ENCODE measurements at regions not wholly inside any gene's neighbourhood (a gene's known extent, or its start where the extent isn't known, plus 50 kb on each side); places are given as distances from the start of the nearest gene placed in this dataset.

DNA sequence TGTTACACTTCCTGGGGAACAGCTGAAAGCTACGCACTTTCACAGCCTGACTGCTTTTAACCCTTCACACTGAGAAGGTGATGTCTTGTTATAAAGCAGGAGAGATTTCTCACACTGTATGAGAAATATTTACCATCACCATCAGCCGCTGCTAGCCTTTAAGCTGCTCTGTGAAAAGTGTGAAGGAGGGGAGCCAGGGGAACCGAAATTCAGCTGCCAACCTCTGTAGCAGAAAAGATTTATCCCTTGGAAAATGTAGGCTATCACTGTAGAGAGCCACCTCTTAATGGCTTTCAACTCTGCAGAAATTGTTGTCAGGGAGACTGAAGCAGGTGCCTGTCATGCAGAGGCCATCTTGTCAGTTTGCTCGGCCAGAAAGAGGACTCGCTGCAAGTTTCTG lies 145.3 kb downstream of the SP3 start:
- Histone ChIP-seq H4K20me1 (ENCODE audit: low read depth) (no peaks in the 10 kb centered on the region), H2AFZ (replicated peaks) (peak overlapping the region; percentile 56), H3K79me2 (ENCODE audit: low read depth) (no peaks in the 10 kb centered on the region), H3F3A (ENCODE audit: low read depth) (no peaks in the 10 kb centered on the region), H3K36me3 (no peaks in the 10 kb centered on the region), H3K9me3 (ENCODE audit: low read depth) (no peaks in the 10 kb centered on the region), H3K27ac (no peak overlapping the region), H3K9ac (no peak overlapping the region), H3K27me3 (no peaks in the 10 kb centered on the region), H3K4me1 (no peaks in the 10 kb centered on the region), H3K4me2 (no peak overlapping the region), H3K4me3 (no peak overlapping the region)
- peaks cover 13% of the 10 kb centered on the region for H3K4me1 Mint-ChIP-seq
- TF ChIP-seq EZH2phosphoT487 (IDR thresholded peaks at IDR 0.05) (no peak), EZH2 (IDR thresholded peaks at IDR 0.05) (no peak)
- TF ChIP-seq, protein P1, sequence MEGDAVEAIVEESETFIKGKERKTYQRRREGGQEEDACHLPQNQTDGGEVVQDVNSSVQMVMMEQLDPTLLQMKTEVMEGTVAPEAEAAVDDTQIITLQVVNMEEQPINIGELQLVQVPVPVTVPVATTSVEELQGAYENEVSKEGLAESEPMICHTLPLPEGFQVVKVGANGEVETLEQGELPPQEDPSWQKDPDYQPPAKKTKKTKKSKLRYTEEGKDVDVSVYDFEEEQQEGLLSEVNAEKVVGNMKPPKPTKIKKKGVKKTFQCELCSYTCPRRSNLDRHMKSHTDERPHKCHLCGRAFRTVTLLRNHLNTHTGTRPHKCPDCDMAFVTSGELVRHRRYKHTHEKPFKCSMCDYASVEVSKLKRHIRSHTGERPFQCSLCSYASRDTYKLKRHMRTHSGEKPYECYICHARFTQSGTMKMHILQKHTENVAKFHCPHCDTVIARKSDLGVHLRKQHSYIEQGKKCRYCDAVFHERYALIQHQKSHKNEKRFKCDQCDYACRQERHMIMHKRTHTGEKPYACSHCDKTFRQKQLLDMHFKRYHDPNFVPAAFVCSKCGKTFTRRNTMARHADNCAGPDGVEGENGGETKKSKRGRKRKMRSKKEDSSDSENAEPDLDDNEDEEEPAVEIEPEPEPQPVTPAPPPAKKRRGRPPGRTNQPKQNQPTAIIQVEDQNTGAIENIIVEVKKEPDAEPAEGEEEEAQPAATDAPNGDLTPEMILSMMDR (IDR thresholded peaks at IDR 0.05), result no peak
- no peaks in the 10 kb centered on the region for H3K27me3 Mint-ChIP-seq (ENCODE audit: insufficient read depth, low read depth)
- H3K9me3 Mint-ChIP-seq, result peaks cover 7% of the 10 kb centered on the region
- H3K36me3 Mint-ChIP-seq, result no peaks in the 10 kb centered on the region
- H3K27ac Mint-ChIP-seq, result no peak overlapping the region
- no peak overlapping the region for H3K4me3 Mint-ChIP-seq
- no peak for DNase-seq (ENCODE audit: low spot score)

DNA sequence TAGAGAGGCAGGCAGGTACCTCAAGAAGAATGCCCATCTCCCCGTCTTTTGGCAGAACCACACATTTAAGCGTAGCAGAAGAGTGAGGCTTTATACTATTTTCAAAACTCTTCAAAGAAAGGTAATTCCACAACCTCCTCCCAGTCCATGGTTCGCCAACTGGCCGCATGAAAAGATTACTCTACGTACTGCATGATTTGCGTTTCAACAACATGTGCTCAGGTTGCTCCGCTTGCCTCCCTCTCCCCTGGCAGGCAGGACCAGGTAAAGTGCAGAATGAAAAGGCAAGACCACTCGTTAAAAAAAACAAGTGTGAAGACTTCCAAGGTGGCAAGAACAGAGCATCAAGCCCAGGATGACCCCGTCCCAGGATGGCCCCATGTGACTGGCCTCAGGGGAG lies 143.7 kb downstream of the SP3 start:
- H2AFZ ChIP-seq (replicated peaks), result no peak overlapping the region
- no peak for TF ChIP-seq EZH2phosphoT487 (IDR thresholded peaks at IDR 0.05)
- TF ChIP-seq, protein P1 (IDR thresholded peaks at IDR 0.05), result no peak
- no peak for TF ChIP-seq EZH2 (IDR thresholded peaks at IDR 0.05)
- Mint-ChIP-seq H3K27ac (no peak overlapping the region), H3K4me1 (peaks cover 10% of the 10 kb centered on the region), H3K36me3 (no peaks in the 10 kb centered on the region), H3K27me3 (ENCODE audit: insufficient read depth, low read depth) (peaks cover 2% of the 10 kb centered on the region), H3K9me3 (peaks cover 7% of the 10 kb centered on the region), H3K4me3 (no peak overlapping the region)
- DNase-seq (ENCODE audit: low spot score), result no peak
- H3K4me3 ChIP-seq, result no peak overlapping the region
- H3K36me3 ChIP-seq, result no peaks in the 10 kb centered on the region
- H3F3A ChIP-seq (ENCODE audit: low read depth), result no peaks in the 10 kb centered on the region
- no peaks in the 10 kb centered on the region for H3K27me3 ChIP-seq
- H3K9me3 ChIP-seq (ENCODE audit: low read depth), result no peaks in the 10 kb centered on the region
- H3K4me1 ChIP-seq, result no peaks in the 10 kb centered on the region
- H3K9ac ChIP-seq, result no peak overlapping the region
- no peak overlapping the region for H3K4me2 ChIP-seq
- H3K79me2 ChIP-seq (ENCODE audit: low read depth), result no peaks in the 10 kb centered on the region
- H3K27ac ChIP-seq, result no peak overlapping the region
- H4K20me1 ChIP-seq (ENCODE audit: low read depth), result no peaks in the 10 kb centered on the region

DNA sequence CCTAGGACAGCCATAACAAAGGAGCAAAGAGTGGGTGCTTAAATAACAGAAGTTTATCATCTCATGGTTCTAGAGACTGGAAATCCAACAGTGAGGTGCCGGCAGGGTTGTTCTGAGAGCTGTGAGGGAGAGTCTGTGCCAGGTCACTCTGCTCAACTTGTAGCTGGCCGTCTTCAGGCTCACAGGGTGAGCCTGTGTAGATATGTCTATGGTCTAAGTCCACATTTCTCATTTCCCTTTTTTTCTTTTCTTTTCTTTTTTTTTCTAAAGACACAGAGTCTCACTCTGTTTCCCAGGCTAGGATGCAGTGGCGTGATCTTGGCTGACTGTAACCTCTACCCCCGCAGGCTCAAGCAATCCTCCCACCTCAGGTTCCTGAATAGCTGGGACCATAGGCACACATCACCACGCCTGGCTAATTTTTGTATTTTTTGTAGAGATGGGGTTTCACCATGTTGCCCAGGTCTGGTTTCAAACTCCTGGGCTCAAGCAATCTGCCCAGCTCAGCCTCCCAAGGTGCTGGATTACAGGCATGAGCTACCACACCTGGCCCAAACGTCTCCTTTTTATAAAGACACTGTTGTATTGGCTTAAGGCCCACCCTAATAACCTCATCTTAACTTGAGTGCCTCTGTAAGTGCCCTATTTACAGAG lies 142.2 kb downstream of the SP3 start:
- Mint-ChIP-seq H3K4me3 (no peak overlapping the region), H3K36me3 (no peaks in the 10 kb centered on the region), H3K27ac (no peak overlapping the region), H3K4me1 (peaks cover 10% of the 10 kb centered on the region), H3K9me3 (peaks cover 7% of the 10 kb centered on the region), H3K27me3 (ENCODE audit: insufficient read depth, low read depth) (peaks cover 2% of the 10 kb centered on the region)
- H3F3A ChIP-seq (ENCODE audit: low read depth), result no peaks in the 10 kb centered on the region
- no peaks in the 10 kb centered on the region for H4K20me1 ChIP-seq (ENCODE audit: low read depth)
- H3K9me3 ChIP-seq (ENCODE audit: low read depth), result no peaks in the 10 kb centered on the region
- H3K27ac ChIP-seq, result no peak overlapping the region
- TF ChIP-seq EZH2 (IDR thresholded peaks at IDR 0.05) (no peak), EZH2phosphoT487 (IDR thresholded peaks at IDR 0.05) (no peak)
- TF ChIP-seq, protein P1 (IDR thresholded peaks at IDR 0.05), result no peak
- no peaks in the 10 kb centered on the region for H3K4me1 ChIP-seq
- no peaks in the 10 kb centered on the region for H3K36me3 ChIP-seq
- no peak overlapping the region for H3K9ac ChIP-seq
- no peaks in the 10 kb centered on the region for H3K79me2 ChIP-seq (ENCODE audit: low read depth)
- H2AFZ ChIP-seq (replicated peaks), result no peak overlapping the region
- DNase-seq (ENCODE audit: low spot score), result no peak
- no peak overlapping the region for H3K4me2 ChIP-seq
- no peaks in the 10 kb centered on the region for H3K27me3 ChIP-seq
- no peak overlapping the region for H3K4me3 ChIP-seq

Measured in neural progenitor cell (in vitro differentiated cells).